ENCODE measurements at regions not wholly inside any gene's neighbourhood (a gene's known extent, or its start where the extent isn't known, plus 50 kb on each side); places are given as distances from the start of the nearest gene placed in this dataset.
A peak's percentile ranks its signal among the peaks of the same experiment; 100 is the strongest.

DNA sequence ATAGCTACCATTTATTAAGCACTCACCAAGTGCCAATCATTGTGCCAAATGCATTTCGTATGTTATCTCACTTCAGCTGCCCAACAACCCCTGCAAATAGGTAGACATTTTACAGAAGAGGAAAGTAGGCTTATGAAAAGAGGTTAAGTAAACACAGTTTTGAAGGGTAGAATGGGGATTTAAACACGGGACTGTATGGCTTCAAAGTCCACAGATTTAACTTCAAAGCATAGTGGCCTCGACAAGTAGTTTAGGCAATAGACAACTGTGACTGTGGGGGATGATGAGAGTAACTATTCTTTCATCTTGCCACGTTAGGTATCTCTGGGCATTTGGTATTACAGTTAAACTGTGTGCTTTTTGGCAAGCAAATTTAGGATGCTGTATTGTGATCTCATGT lies 266.8 kb upstream of the SRRM4 start:
- Histone ChIP-seq H3K9me3 (ENCODE audit: control insufficient read depth in 4 of 4, low read length in 3 of 4) (no peaks in the 10 kb centered on the region), H3K4me3 (ENCODE audit: low read depth in 1 of 3, low read length in 3 of 3) (no peak overlapping the region), H3K4me1 (ENCODE audit: control insufficient read depth in 4 of 4, insufficient read depth in 4 of 4, low read length in 3 of 4) (peaks cover 0 to 7% (median 0%) of the 10 kb centered on the region in 4 donors), H3K36me3 (ENCODE audit: control insufficient read depth in 4 of 4, insufficient read depth in 3 of 4, low read depth in 1 of 4, low read length in 3 of 4) (no peaks in the 10 kb centered on the region), H3K27ac (ENCODE audit: low read depth in 1 of 2, low read length in 2 of 2) (no peak overlapping the region), H3K9ac (ENCODE audit: low read depth in 1 of 2, low read length in 2 of 2) (no peak overlapping the region), H3K27me3 (ENCODE audit: control insufficient read depth in 4 of 4, insufficient read depth in 4 of 4, low read length in 3 of 4) (no peaks in the 10 kb centered on the region)
- TF ChIP-seq TAF1 (conservative IDR thresholded peaks at IDR 0.05) (no peak), GABPA (IDR thresholded peaks at IDR 0.05 in 1 of 2, conservative IDR thresholded peaks at IDR 0.05 in 1 of 2) (no peak), SP1 (IDR thresholded peaks at IDR 0.05) (peak; percentile 34), YY1 (IDR thresholded peaks at IDR 0.05) (no peak), HNF4A (conservative IDR thresholded peaks at IDR 0.05) (peak; percentile 60 to 76), EGR1 (IDR thresholded peaks at IDR 0.05; ENCODE audit: low read depth in 2 of 2) (no peak), FOXA1 (IDR thresholded peaks at IDR 0.05) (no peak), RXRA (IDR thresholded peaks at IDR 0.05) (peak in 1 of 2 donors; percentile 27), NR2F2 (IDR thresholded peaks at IDR 0.05) (no peak), RAD21 (IDR thresholded peaks at IDR 0.05) (no peak), HNF4G (IDR thresholded peaks at IDR 0.05) (peak; percentile 53), JUND (IDR thresholded peaks at IDR 0.05) (no peak), FOXA2 (IDR thresholded peaks at IDR 0.05) (peak; percentile 50)
- TF ChIP-seq, protein P1, sequence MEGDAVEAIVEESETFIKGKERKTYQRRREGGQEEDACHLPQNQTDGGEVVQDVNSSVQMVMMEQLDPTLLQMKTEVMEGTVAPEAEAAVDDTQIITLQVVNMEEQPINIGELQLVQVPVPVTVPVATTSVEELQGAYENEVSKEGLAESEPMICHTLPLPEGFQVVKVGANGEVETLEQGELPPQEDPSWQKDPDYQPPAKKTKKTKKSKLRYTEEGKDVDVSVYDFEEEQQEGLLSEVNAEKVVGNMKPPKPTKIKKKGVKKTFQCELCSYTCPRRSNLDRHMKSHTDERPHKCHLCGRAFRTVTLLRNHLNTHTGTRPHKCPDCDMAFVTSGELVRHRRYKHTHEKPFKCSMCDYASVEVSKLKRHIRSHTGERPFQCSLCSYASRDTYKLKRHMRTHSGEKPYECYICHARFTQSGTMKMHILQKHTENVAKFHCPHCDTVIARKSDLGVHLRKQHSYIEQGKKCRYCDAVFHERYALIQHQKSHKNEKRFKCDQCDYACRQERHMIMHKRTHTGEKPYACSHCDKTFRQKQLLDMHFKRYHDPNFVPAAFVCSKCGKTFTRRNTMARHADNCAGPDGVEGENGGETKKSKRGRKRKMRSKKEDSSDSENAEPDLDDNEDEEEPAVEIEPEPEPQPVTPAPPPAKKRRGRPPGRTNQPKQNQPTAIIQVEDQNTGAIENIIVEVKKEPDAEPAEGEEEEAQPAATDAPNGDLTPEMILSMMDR (IDR thresholded peaks at IDR 0.05; ENCODE audit: low read depth, low read length, missing input control): no peak
- TF ChIP-seq, protein P2, sequence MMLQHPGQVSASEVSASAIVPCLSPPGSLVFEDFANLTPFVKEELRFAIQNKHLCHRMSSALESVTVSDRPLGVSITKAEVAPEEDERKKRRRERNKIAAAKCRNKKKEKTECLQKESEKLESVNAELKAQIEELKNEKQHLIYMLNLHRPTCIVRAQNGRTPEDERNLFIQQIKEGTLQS (IDR thresholded peaks at IDR 0.05): no peak
- TF ChIP-seq, protein P3, sequence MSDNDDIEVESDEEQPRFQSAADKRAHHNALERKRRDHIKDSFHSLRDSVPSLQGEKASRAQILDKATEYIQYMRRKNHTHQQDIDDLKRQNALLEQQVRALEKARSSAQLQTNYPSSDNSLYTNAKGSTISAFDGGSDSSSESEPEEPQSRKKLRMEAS (IDR thresholded peaks at IDR 0.05): no peak
- TF ChIP-seq, protein P4, sequence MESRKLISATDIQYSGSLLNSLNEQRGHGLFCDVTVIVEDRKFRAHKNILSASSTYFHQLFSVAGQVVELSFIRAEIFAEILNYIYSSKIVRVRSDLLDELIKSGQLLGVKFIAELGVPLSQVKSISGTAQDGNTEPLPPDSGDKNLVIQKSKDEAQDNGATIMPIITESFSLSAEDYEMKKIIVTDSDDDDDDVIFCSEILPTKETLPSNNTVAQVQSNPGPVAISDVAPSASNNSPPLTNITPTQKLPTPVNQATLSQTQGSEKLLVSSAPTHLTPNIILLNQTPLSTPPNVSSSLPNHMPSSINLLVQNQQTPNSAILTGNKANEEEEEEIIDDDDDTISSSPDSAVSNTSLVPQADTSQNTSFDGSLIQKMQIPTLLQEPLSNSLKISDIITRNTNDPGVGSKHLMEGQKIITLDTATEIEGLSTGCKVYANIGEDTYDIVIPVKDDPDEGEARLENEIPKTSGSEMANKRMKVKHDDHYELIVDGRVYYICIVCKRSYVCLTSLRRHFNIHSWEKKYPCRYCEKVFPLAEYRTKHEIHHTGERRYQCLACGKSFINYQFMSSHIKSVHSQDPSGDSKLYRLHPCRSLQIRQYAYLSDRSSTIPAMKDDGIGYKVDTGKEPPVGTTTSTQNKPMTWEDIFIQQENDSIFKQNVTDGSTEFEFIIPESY (IDR thresholded peaks at IDR 0.05): no peak
- TF ChIP-seq, protein P5, sequence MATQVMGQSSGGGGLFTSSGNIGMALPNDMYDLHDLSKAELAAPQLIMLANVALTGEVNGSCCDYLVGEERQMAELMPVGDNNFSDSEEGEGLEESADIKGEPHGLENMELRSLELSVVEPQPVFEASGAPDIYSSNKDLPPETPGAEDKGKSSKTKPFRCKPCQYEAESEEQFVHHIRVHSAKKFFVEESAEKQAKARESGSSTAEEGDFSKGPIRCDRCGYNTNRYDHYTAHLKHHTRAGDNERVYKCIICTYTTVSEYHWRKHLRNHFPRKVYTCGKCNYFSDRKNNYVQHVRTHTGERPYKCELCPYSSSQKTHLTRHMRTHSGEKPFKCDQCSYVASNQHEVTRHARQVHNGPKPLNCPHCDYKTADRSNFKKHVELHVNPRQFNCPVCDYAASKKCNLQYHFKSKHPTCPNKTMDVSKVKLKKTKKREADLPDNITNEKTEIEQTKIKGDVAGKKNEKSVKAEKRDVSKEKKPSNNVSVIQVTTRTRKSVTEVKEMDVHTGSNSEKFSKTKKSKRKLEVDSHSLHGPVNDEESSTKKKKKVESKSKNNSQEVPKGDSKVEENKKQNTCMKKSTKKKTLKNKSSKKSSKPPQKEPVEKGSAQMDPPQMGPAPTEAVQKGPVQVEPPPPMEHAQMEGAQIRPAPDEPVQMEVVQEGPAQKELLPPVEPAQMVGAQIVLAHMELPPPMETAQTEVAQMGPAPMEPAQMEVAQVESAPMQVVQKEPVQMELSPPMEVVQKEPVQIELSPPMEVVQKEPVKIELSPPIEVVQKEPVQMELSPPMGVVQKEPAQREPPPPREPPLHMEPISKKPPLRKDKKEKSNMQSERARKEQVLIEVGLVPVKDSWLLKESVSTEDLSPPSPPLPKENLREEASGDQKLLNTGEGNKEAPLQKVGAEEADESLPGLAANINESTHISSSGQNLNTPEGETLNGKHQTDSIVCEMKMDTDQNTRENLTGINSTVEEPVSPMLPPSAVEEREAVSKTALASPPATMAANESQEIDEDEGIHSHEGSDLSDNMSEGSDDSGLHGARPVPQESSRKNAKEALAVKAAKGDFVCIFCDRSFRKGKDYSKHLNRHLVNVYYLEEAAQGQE (IDR thresholded peaks at IDR 0.05): no peak
- WGBS: 14% methylated on average over 4 of the region's 4 CpGs
- no peak for DNase-seq (ENCODE audit: low spot score)
